ENCODE measurements at regions not wholly inside any gene's neighbourhood (a gene's known extent, or its start where the extent isn't known, plus 50 kb on each side); places are given as distances from the start of the nearest gene placed in this dataset.

DNA sequence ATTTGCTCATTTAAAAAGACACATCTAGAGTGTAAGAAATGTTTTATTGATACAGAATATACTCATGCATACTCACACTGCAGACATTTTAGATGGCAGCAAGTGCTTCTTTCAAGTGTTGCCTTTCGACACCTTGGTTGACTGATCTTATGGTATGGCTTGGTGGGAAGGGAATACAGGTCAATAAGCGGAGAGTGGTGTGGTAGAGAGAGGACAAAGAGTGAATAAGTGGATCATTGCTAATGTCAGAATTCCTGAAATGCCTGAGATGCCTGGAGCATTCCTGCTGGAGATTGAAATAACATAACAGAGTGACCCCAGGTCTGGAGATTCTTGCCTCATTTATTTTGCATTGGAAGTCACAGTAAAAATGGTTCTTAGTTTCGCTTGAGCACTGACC, 76.7 kb downstream of the RND3 start:
- TF ChIP-seq, protein P1, sequence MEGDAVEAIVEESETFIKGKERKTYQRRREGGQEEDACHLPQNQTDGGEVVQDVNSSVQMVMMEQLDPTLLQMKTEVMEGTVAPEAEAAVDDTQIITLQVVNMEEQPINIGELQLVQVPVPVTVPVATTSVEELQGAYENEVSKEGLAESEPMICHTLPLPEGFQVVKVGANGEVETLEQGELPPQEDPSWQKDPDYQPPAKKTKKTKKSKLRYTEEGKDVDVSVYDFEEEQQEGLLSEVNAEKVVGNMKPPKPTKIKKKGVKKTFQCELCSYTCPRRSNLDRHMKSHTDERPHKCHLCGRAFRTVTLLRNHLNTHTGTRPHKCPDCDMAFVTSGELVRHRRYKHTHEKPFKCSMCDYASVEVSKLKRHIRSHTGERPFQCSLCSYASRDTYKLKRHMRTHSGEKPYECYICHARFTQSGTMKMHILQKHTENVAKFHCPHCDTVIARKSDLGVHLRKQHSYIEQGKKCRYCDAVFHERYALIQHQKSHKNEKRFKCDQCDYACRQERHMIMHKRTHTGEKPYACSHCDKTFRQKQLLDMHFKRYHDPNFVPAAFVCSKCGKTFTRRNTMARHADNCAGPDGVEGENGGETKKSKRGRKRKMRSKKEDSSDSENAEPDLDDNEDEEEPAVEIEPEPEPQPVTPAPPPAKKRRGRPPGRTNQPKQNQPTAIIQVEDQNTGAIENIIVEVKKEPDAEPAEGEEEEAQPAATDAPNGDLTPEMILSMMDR (IDR thresholded peaks at IDR 0.05), result no peak
- no peak for TF ChIP-seq POLR2A (IDR thresholded peaks at IDR 0.05)
